ENCODE measurements at regions not wholly inside any gene's neighbourhood (a gene's known extent, or its start where the extent isn't known, plus 50 kb on each side); places are given as distances from the start of the nearest gene placed in this dataset.

- TF ChIP-seq ZNF724P (CRISPR knock-in tag; IDR thresholded peaks at IDR 0.05; ENCODE audit: borderline replicate concordance), result peak; percentile 42; the same call in 1 of the 2 replicates
- no peak for TF ChIP-seq ZMYM3 (CRISPR knock-in tag; IDR thresholded peaks at IDR 0.05)
- TF ChIP-seq ZNF607 (CRISPR knock-in tag; IDR thresholded peaks at IDR 0.05; ENCODE audit: borderline replicate concordance), result no peak
- no peak for TF ChIP-seq SUZ12 (IDR thresholded peaks at IDR 0.05; ENCODE audit: low read depth, low read length)
- TF ChIP-seq KDM2A (CRISPR knock-in tag; IDR thresholded peaks at IDR 0.05; ENCODE audit: borderline replicate concordance, low read depth), result peak; percentile 37
- no peak for TF ChIP-seq ZNF547 (CRISPR knock-in tag; IDR thresholded peaks at IDR 0.05)
- TF ChIP-seq ZNF207 (IDR thresholded peaks at IDR 0.05; ENCODE audit: borderline replicate concordance), result no peak
- TF ChIP-seq KLF11 (CRISPR knock-in tag; IDR thresholded peaks at IDR 0.05), result no peak
- no peak; the same call in 1 of the 2 replicates for TF ChIP-seq SAFB2 (CRISPR knock-in tag; IDR thresholded peaks at IDR 0.05; ENCODE audit: borderline replicate concordance, low read depth)
- TF ChIP-seq MLX (CRISPR knock-in tag; IDR thresholded peaks at IDR 0.05), result no peak
- peak; percentile 33; the same call in 1 of the 2 replicates for TF ChIP-seq ZNF501 (CRISPR knock-in tag; IDR thresholded peaks at IDR 0.05)
- TF ChIP-seq BORCS8-MEF2B (CRISPR knock-in tag; IDR thresholded peaks at IDR 0.05), result 0 out of 2 replicates have a peak, but pooled peaks have one; percentile 32
- no peak for TF ChIP-seq ZNF780A (CRISPR knock-in tag; IDR thresholded peaks at IDR 0.05)
- 0 out of 2 replicates have a peak, but pooled peaks have one; percentile 5 for TF ChIP-seq NFIC (IDR thresholded peaks at IDR 0.05; ENCODE audit: low read length)
- TF ChIP-seq ISL2 (CRISPR knock-in tag; IDR thresholded peaks at IDR 0.05), result no peak
- TF ChIP-seq ZNF670 (CRISPR knock-in tag; IDR thresholded peaks at IDR 0.05; ENCODE audit: borderline replicate concordance), result no peak
- TF ChIP-seq IKZF5 (CRISPR knock-in tag; IDR thresholded peaks at IDR 0.05), result no peak
- TF ChIP-seq TARDBP (CRISPR knock-in tag; IDR thresholded peaks at IDR 0.05), result no peak
- TF ChIP-seq ZNF790 (CRISPR knock-in tag; IDR thresholded peaks at IDR 0.05; ENCODE audit: borderline replicate concordance), result no peak
- TF ChIP-seq MAF1 (CRISPR knock-in tag; IDR thresholded peaks at IDR 0.05; ENCODE audit: borderline replicate concordance), result no peak
- no peak for TF ChIP-seq CBX2 (IDR thresholded peaks at IDR 0.05; ENCODE audit: low read depth, low read length)
- TF ChIP-seq CBX2 (CRISPR knock-in tag; IDR thresholded peaks at IDR 0.05; ENCODE audit: low read depth), result no peak; the same call in 1 of the 2 replicates
- TF ChIP-seq PITX1 (CRISPR knock-in tag; IDR thresholded peaks at IDR 0.05), result no peak
- no peak; the same call in 1 of the 2 replicates for TF ChIP-seq ZNF616 (CRISPR knock-in tag; IDR thresholded peaks at IDR 0.05; ENCODE audit: low read depth)
- TF ChIP-seq TBP (CRISPR knock-in tag; IDR thresholded peaks at IDR 0.05), result no peak
- no peak for TF ChIP-seq ZNF775 (CRISPR knock-in tag; IDR thresholded peaks at IDR 0.05; ENCODE audit: borderline replicate concordance)
- TF ChIP-seq ERF (CRISPR knock-in tag; IDR thresholded peaks at IDR 0.05), result no peak
- TF ChIP-seq, protein P1, sequence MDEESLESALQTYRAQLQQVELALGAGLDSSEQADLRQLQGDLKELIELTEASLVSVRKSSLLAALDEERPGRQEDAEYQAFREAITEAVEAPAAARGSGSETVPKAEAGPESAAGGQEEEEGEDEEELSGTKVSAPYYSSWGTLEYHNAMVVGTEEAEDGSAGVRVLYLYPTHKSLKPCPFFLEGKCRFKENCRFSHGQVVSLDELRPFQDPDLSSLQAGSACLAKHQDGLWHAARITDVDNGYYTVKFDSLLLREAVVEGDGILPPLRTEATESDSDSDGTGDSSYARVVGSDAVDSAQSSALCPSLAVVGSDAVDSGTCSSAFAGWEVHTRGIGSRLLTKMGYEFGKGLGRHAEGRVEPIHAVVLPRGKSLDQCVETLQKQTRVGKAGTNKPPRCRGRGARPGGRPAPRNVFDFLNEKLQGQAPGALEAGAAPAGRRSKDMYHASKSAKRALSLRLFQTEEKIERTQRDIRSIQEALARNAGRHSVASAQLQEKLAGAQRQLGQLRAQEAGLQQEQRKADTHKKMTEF (CRISPR knock-in tag; IDR thresholded peaks at IDR 0.05), result peak; percentile 38; the same call in 1 of the 2 replicates
- no peak for TF ChIP-seq HMG20A (CRISPR knock-in tag; IDR thresholded peaks at IDR 0.05; ENCODE audit: borderline replicate concordance)
- TF ChIP-seq ZNF619 (CRISPR knock-in tag; IDR thresholded peaks at IDR 0.05), result 0 out of 2 replicates have a peak, but pooled peaks have one; percentile 37
Measured at GRCh38 chr6:27177485-27178406, 69.8 kb upstream of the PRSS16 start (continued).

Data from HepG2 (cell line).